Astrocyte (in vitro differentiated cells and primary cell): ENCODE measurements at regions not wholly inside any gene's neighbourhood (a gene's known extent, or its start where the extent isn't known, plus 50 kb on each side); places are given as distances from the start of the nearest gene placed in this dataset.

Experiments used
- DNase-seq: peaks from one replicate; pipeline ENCODE4 v3.0.0-alpha.2; 2010; ENCODE audit warnings: low read depth
- FAIRE-seq: peaks from 2 replicates; lab custom pipeline; 2011; peaks lifted over from hg19 to GRCh38; lab: Jason Lieb, UNC
- H2AFZ ChIP-seq: 2 replicates; pipeline ENCODE4 v1.6.0; 2012; ENCODE audit warnings: low read depth, low read length, inconsistent platforms
- H3K27ac ChIP-seq: 2 replicates; pipeline ENCODE4 v1.5.1; 2011; ENCODE audit warnings: low read depth, low read length, inconsistent platforms
- H3K27me3 ChIP-seq: 2 replicates; pipeline ENCODE4 v1.6.0; 2011; ENCODE audit warnings: low read length, inconsistent platforms; ENCODE audit not compliant: insufficient read depth
- H3K36me3 ChIP-seq: 2 replicates; pipeline ENCODE4 v1.5.1; 2011; ENCODE audit warnings: low read length, inconsistent platforms; ENCODE audit not compliant: insufficient read depth
- H3K4me1 ChIP-seq: 2 replicates; pipeline ENCODE4 v1.5.1; 2011; ENCODE audit warnings: low read length, inconsistent platforms; ENCODE audit not compliant: insufficient read depth
- H3K4me2 ChIP-seq: 2 replicates; pipeline ENCODE4 v1.6.0; 2012; ENCODE audit warnings: low read length, inconsistent platforms
- H3K4me3 ChIP-seq: 2 replicates; pipeline ENCODE4 v1.5.1; 2011; ENCODE audit warnings: low read depth, mild to moderate bottlenecking, low read length, inconsistent platforms; ENCODE audit not compliant: insufficient read depth
- H3K79me2 ChIP-seq: 2 replicates; pipeline ENCODE4 v1.6.0; 2012; ENCODE audit warnings: mild to moderate bottlenecking, low read length, inconsistent platforms; ENCODE audit not compliant: insufficient read depth
- H3K9ac ChIP-seq: 2 replicates; pipeline ENCODE4 v1.6.0; 2012; ENCODE audit warnings: mild to moderate bottlenecking, low read length, inconsistent platforms
- H3K9me3 ChIP-seq: 2 replicates; pipeline ENCODE4 v1.5.1; 2012; ENCODE audit warnings: low read depth, mild to moderate bottlenecking, low read length, inconsistent platforms; ENCODE audit not compliant: insufficient read depth
- H4K20me1 ChIP-seq: 2 replicates; pipeline ENCODE4 v1.6.0; 2012; ENCODE audit warnings: low read length, inconsistent platforms; ENCODE audit not compliant: insufficient read depth
- H3K27ac Mint-ChIP-seq: one replicate; pipeline ENCODE4 v1.8.0; 2021; ENCODE audit warnings: mild to moderate bottlenecking, mixed read lengths; ENCODE audit not compliant: unreplicated experiment
- H3K27me3 Mint-ChIP-seq: one replicate; pipeline ENCODE4 v1.8.0; 2021; ENCODE audit warnings: low read depth, mixed read lengths; ENCODE audit not compliant: unreplicated experiment
- H3K36me3 Mint-ChIP-seq: one replicate; pipeline ENCODE4 v1.8.0; 2021; ENCODE audit warnings: low read depth, mixed read lengths; ENCODE audit not compliant: unreplicated experiment
- H3K4me1 Mint-ChIP-seq: one replicate; pipeline ENCODE4 v1.8.0; 2021; ENCODE audit warnings: low read depth, mixed read lengths; ENCODE audit not compliant: unreplicated experiment
- H3K4me3 Mint-ChIP-seq: one replicate; pipeline ENCODE4 v1.8.0; 2021; ENCODE audit warnings: mild to moderate bottlenecking, moderate library complexity, mixed read lengths; ENCODE audit not compliant: unreplicated experiment
- H3K9me3 Mint-ChIP-seq: one replicate; pipeline ENCODE4 v1.8.0; 2021; ENCODE audit warnings: mild to moderate bottlenecking, mixed read lengths; ENCODE audit not compliant: unreplicated experiment
- CTCF ChIP-seq: IDR thresholded peaks from 2 replicates; pipeline ENCODE4 v1.5.1; 2011; ENCODE audit warnings: low read depth, mild to moderate bottlenecking, inconsistent platforms, low read length, moderate library complexity; ENCODE audit not compliant: insufficient read depth
- EZH2 ChIP-seq: IDR thresholded peaks from 2 replicates; pipeline ENCODE4 v1.6.1; 2012; ENCODE audit warnings: mild to moderate bottlenecking, low read length, inconsistent platforms; ENCODE audit not compliant: insufficient read depth

DNA sequence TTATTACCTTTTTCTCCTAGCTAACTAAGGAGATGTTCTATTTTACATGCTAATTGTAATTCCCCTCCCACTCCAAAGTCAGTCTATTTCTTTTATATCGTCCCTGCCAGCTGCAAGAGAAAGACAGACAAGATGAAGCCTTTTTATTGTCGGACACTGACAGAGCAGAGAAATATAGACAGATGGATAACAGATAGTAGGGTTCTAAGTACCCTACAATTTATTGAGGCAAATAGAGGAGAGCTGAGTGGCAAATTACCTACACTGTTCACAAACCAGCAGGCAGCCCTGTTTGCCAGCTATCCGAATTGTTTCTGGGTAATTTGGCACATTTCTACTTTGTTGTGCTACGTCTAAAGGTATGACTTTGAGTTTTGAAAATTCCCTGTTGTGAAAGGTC lies 392.3 kb upstream of the ZNF717 start:
- H3K9ac ChIP-seq, result no peak overlapping the region
- TF ChIP-seq CTCF (no peak), EZH2 (no peak)
- H3K36me3 Mint-ChIP-seq, result no peaks in the 10 kb centered on the region
- FAIRE-seq, result no peak
- no peaks in the 10 kb centered on the region for H3K9me3 Mint-ChIP-seq
- H3K27ac ChIP-seq, result no peak overlapping the region
- no peaks in the 10 kb centered on the region for H3K36me3 ChIP-seq
- no peaks in the 10 kb centered on the region for H3K27me3 Mint-ChIP-seq
- H3K4me2 ChIP-seq, result no peak overlapping the region
- DNase-seq, result no peak
- H2AFZ ChIP-seq, result no peak overlapping the region
- no peak overlapping the region for H3K4me3 ChIP-seq
- no peaks in the 10 kb centered on the region for H3K79me2 ChIP-seq
- H3K27me3 ChIP-seq, result no peaks in the 10 kb centered on the region
- H3K4me3 Mint-ChIP-seq, result no peak overlapping the region
- no peaks in the 10 kb centered on the region for H3K4me1 Mint-ChIP-seq
- H3K4me1 ChIP-seq, result no peaks in the 10 kb centered on the region
- no peaks in the 10 kb centered on the region for H4K20me1 ChIP-seq
- H3K9me3 ChIP-seq, result no peaks in the 10 kb centered on the region
- H3K27ac Mint-ChIP-seq, result no peak overlapping the region

DNA sequence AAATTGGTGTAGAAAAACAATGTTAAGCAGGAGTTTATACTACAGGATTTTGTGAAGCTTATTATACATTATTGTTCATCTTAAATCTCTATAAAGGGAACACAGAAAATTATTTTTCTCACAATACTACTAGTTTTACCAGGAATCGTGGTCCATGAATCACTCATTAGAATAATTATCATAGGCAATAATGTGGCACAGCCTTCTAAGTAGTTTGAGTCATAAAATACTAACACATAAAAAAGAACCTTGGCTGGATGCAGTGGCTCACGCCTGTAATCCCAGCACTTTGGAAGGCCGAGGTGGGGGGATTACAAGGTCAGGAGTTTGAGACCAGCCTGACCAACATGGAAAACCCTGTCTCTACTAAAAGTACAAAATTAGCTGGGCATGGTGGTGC lies 393.1 kb upstream of the ZNF717 start:
- H3K79me2 ChIP-seq, result no peaks in the 10 kb centered on the region
- H4K20me1 ChIP-seq, result no peaks in the 10 kb centered on the region
- no peaks in the 10 kb centered on the region for H3K27me3 Mint-ChIP-seq
- H3K27ac ChIP-seq, result no peak overlapping the region
- H2AFZ ChIP-seq, result no peak overlapping the region
- no peaks in the 10 kb centered on the region for H3K4me1 ChIP-seq
- H3K4me1 Mint-ChIP-seq, result no peaks in the 10 kb centered on the region
- no peaks in the 10 kb centered on the region for H3K36me3 Mint-ChIP-seq
- DNase-seq, result no peak
- H3K9ac ChIP-seq, result no peak overlapping the region
- no peaks in the 10 kb centered on the region for H3K27me3 ChIP-seq
- no peak overlapping the region for H3K27ac Mint-ChIP-seq
- H3K4me2 ChIP-seq, result no peak overlapping the region
- FAIRE-seq, result no peak
- no peaks in the 10 kb centered on the region for H3K9me3 ChIP-seq
- TF ChIP-seq CTCF (no peak), EZH2 (no peak)
- H3K4me3 ChIP-seq, result no peak overlapping the region
- no peaks in the 10 kb centered on the region for H3K9me3 Mint-ChIP-seq
- no peaks in the 10 kb centered on the region for H3K36me3 ChIP-seq
- no peak overlapping the region for H3K4me3 Mint-ChIP-seq

DNA sequence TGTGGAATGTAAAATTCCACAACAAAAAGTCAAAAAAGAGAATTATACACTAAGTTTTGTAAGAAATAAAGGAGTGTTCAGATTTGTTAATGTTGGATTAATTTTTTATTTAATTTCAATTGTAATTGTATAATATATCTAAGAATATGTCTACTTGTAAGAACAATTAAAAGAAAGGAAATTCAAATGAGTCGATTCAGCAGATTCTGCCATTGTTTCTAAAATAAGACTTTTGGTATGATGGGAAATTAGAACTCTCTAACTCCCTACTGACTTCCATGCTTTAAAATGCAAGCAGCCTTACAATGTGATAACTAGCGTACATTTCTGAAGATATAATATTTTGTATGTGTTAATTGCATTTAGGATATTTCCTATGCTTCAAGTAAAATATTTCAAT lies 395.9 kb upstream of the ZNF717 start:
- H3K27ac ChIP-seq, result no peak overlapping the region
- no peak overlapping the region for H3K9ac ChIP-seq
- no peak overlapping the region for H3K4me2 ChIP-seq
- H3K27me3 ChIP-seq, result no peaks in the 10 kb centered on the region
- no peaks in the 10 kb centered on the region for H3K27me3 Mint-ChIP-seq
- TF ChIP-seq CTCF (no peak), EZH2 (no peak)
- H3K79me2 ChIP-seq, result no peaks in the 10 kb centered on the region
- no peaks in the 10 kb centered on the region for H3K9me3 Mint-ChIP-seq
- no peak overlapping the region for H3K4me3 ChIP-seq
- H3K36me3 Mint-ChIP-seq, result no peaks in the 10 kb centered on the region
- no peaks in the 10 kb centered on the region for H3K4me1 Mint-ChIP-seq
- no peak overlapping the region for H2AFZ ChIP-seq
- H3K9me3 ChIP-seq, result no peaks in the 10 kb centered on the region
- H3K27ac Mint-ChIP-seq, result no peak overlapping the region
- H4K20me1 ChIP-seq, result no peaks in the 10 kb centered on the region
- no peaks in the 10 kb centered on the region for H3K36me3 ChIP-seq
- no peak overlapping the region for H3K4me3 Mint-ChIP-seq
- no peaks in the 10 kb centered on the region for H3K4me1 ChIP-seq
- FAIRE-seq (no peak), DNase-seq (no peak)
